ENCODE measurements at regions not wholly inside any gene's neighbourhood (a gene's known extent, or its start where the extent isn't known, plus 50 kb on each side); places are given as distances from the start of the nearest gene placed in this dataset.

GRCh38 chr2:78564666-78565065, 460.8 kb upstream of the REG3G start:
- TF ChIP-seq SPI1 (IDR thresholded peaks at IDR 0.05; ENCODE audit: borderline replicate concordance, low read depth): no peak
- no peak for TF ChIP-seq REST (IDR thresholded peaks at IDR 0.05; ENCODE audit: insufficient replicate concordance, low read depth)
- TF ChIP-seq GABPA (IDR thresholded peaks at IDR 0.05; ENCODE audit: low read depth): no peak
- TF ChIP-seq POLR2AphosphoS5 (IDR thresholded peaks at IDR 0.05; ENCODE audit: low read depth): no peak
- no peak for TF ChIP-seq CTCF (IDR thresholded peaks at IDR 0.05; ENCODE audit: insufficient read depth, low read length)
